ENCODE measurements at regions not wholly inside any gene's neighbourhood (a gene's known extent, or its start where the extent isn't known, plus 50 kb on each side); places are given as distances from the start of the nearest gene placed in this dataset.

GRCh38 chr20:6513599-6513998 lies 253.9 kb upstream of the BMP2 start:
- H3K9me3 Mint-ChIP-seq, result peaks cover 2 to 6% of the 10 kb centered on the region in 2 donors
- no peaks in the 10 kb centered on the region for H3K36me3 Mint-ChIP-seq
- no peaks in the 10 kb centered on the region for H3K27me3 Mint-ChIP-seq (ENCODE audit: low read depth in 2 of 2)
- Histone ChIP-seq H3K4me1 (ENCODE audit: control insufficient read depth, insufficient read depth, low read length) (no peaks in the 10 kb centered on the region), H3K36me3 (ENCODE audit: control insufficient read depth, insufficient read depth, low read length) (no peaks in the 10 kb centered on the region), H3K27me3 (ENCODE audit: control insufficient read depth, insufficient read depth, low read length) (no peaks in the 10 kb centered on the region), H3K27ac (ENCODE audit: low read length) (no peak overlapping the region), H3K4me3 (ENCODE audit: low read length) (no peak overlapping the region), H3K9me3 (ENCODE audit: control insufficient read depth, insufficient read depth, low read length) (no peaks in the 10 kb centered on the region)
- 83% methylated on average over 5 of the region's 6 CpGs for WGBS (ENCODE audit: insufficient coverage)
- no peak overlapping the region for H3K4me3 Mint-ChIP-seq
- intact Hi-C loops (cut with micrococcal nuclease), result no loop called here
- ATAC-seq (no peak), DNase-seq (no peak)
- no peak for TF ChIP-seq CTCF (IDR thresholded peaks at IDR 0.05)
- H3K4me1 Mint-ChIP-seq, result no peaks in the 10 kb centered on the region
- no peak overlapping the region for H3K27ac Mint-ChIP-seq

DNA sequence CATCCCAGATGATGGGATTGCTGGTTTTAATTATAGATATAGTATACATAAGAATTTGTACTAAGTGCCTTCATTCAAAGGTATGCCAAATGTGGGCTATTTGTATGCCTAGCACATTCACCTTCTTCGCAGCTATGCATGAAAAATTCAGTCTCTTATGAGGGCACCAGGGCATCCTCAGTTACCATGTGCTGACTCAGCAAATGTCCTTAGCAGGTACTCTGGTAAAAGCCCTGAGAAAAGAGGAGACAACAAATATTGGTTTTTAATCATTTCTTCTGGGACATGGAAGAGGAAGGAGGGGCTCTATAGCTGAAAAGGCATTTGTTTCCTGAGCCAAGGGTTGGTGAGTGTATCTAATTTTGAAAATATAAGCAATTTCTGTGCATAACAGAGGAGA lies 258.1 kb upstream of the BMP2 start:
- TF ChIP-seq CTCF (IDR thresholded peaks at IDR 0.05), result no peak
- ATAC-seq, result no peak
- Histone ChIP-seq H3K36me3 (ENCODE audit: control insufficient read depth, insufficient read depth, low read length) (no peaks in the 10 kb centered on the region), H3K27ac (ENCODE audit: low read length) (no peak overlapping the region), H3K4me1 (ENCODE audit: control insufficient read depth, insufficient read depth, low read length) (no peaks in the 10 kb centered on the region), H3K4me3 (ENCODE audit: low read length) (no peak overlapping the region), H3K27me3 (ENCODE audit: control insufficient read depth, insufficient read depth, low read length) (no peaks in the 10 kb centered on the region), H3K9me3 (ENCODE audit: control insufficient read depth, insufficient read depth, low read length) (no peaks in the 10 kb centered on the region)
- H3K27ac Mint-ChIP-seq, result no peak overlapping the region
- H3K27me3 Mint-ChIP-seq (ENCODE audit: low read depth in 2 of 2), result no peaks in the 10 kb centered on the region
- DNase-seq, result no peak
- no peaks in the 10 kb centered on the region for H3K36me3 Mint-ChIP-seq
- H3K9me3 Mint-ChIP-seq, result peaks cover 5 to 6% of the 10 kb centered on the region in 2 donors
- no peaks in the 10 kb centered on the region for H3K4me1 Mint-ChIP-seq
- intact Hi-C loops (cut with micrococcal nuclease), result no loop called here
- no peak overlapping the region for H3K4me3 Mint-ChIP-seq
- 61% methylated on average over 1 of the region's 1 CpG for WGBS (ENCODE audit: insufficient coverage)

DNA sequence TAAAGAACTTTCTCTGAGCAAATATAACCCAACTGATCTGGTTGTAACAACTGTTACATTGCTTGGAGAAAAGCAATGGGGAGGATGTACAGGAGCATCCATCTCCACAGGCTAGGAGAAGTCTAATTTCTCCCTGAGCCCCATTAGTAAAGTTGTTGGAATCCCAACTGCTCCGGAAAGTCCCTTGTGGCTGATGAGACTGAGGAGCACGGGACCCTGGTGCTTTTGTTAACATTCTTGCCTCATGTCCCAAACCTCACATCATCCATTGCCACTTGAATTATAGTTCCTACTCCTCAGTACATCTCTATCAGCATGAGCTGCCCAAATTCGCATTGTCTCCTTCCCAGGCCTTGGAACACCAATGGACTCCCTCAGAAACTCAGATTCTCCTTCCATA lies 260.6 kb upstream of the BMP2 start:
- peaks cover 3% of the 10 kb centered on the region in 2 donors for H3K9me3 Mint-ChIP-seq
- Histone ChIP-seq H3K4me1 (ENCODE audit: control insufficient read depth, insufficient read depth, low read length) (no peaks in the 10 kb centered on the region), H3K4me3 (ENCODE audit: low read length) (no peak overlapping the region), H3K27ac (ENCODE audit: low read length) (no peak overlapping the region), H3K36me3 (ENCODE audit: control insufficient read depth, insufficient read depth, low read length) (no peaks in the 10 kb centered on the region), H3K27me3 (ENCODE audit: control insufficient read depth, insufficient read depth, low read length) (no peaks in the 10 kb centered on the region), H3K9me3 (ENCODE audit: control insufficient read depth, insufficient read depth, low read length) (no peaks in the 10 kb centered on the region)
- no peak for TF ChIP-seq CTCF (IDR thresholded peaks at IDR 0.05)
- ATAC-seq (no peak), DNase-seq (no peak)
- H3K27ac Mint-ChIP-seq, result no peak overlapping the region
- peaks cover 0 to 3% of the 10 kb centered on the region in 2 donors for H3K27me3 Mint-ChIP-seq (ENCODE audit: low read depth in 2 of 2)
- intact Hi-C loops (cut with micrococcal nuclease), result no loop called here
- H3K4me1 Mint-ChIP-seq, result no peaks in the 10 kb centered on the region
- H3K4me3 Mint-ChIP-seq, result no peak overlapping the region
- 42% methylated on average over 3 of the region's 3 CpGs for WGBS (ENCODE audit: insufficient coverage)
- H3K36me3 Mint-ChIP-seq, result no peaks in the 10 kb centered on the region

GRCh38 chr20:6504826-6505225 lies 262.7 kb upstream of the BMP2 start:
- Mint-ChIP-seq H3K4me1 (no peaks in the 10 kb centered on the region), H3K27ac (no peak overlapping the region), H3K9me3 (peaks cover 3% of the 10 kb centered on the region in 2 donors), H3K36me3 (no peaks in the 10 kb centered on the region), H3K27me3 (ENCODE audit: low read depth in 2 of 2) (peaks cover 0 to 3% of the 10 kb centered on the region in 2 donors), H3K4me3 (no peak overlapping the region)
- no peak for TF ChIP-seq CTCF (IDR thresholded peaks at IDR 0.05)
- Histone ChIP-seq H3K27ac (ENCODE audit: low read length) (no peak overlapping the region), H3K9me3 (ENCODE audit: control insufficient read depth, insufficient read depth, low read length) (no peaks in the 10 kb centered on the region), H3K27me3 (ENCODE audit: control insufficient read depth, insufficient read depth, low read length) (no peaks in the 10 kb centered on the region), H3K4me1 (ENCODE audit: control insufficient read depth, insufficient read depth, low read length) (no peaks in the 10 kb centered on the region), H3K36me3 (ENCODE audit: control insufficient read depth, insufficient read depth, low read length) (no peaks in the 10 kb centered on the region), H3K4me3 (ENCODE audit: low read length) (no peak overlapping the region)
- 87% methylated on average over 6 of the region's 7 CpGs for WGBS (ENCODE audit: insufficient coverage)
- DNase-seq (no peak), ATAC-seq (no peak)
- intact Hi-C loops (cut with micrococcal nuclease), result no loop called here

All from natural killer cell (primary cell).